Hepatocyte (in vitro differentiated cells): ENCODE measurements at regions not wholly inside any gene's neighbourhood (a gene's known extent, or its start where the extent isn't known, plus 50 kb on each side); places are given as distances from the start of the nearest gene placed in this dataset.

Source experiments
- DNase-seq: peaks from one replicate; pipeline ENCODE4 v3.0.0-alpha.2; 2016; ENCODE audit warnings: low spot score
- H2AFZ ChIP-seq: fragments of 200-600 bp; sonication (generic); 2 replicates; pipeline ENCODE4 v1.6.0; 2016; ENCODE audit warnings: antibody characterized with exemption, mild to moderate bottlenecking
- H3K27ac ChIP-seq: fragments of 200-600 bp; sonication (generic); 2 replicates; pipeline ENCODE4 v1.5.1; 2016; ENCODE audit warnings: mild to moderate bottlenecking
- H3K27me3 ChIP-seq: fragments of 200-600 bp; sonication (generic); 2 replicates; pipeline ENCODE4 v1.6.1; 2016
- H3K36me3 ChIP-seq: fragments of 200-600 bp; sonication (generic); replicated peaks from 2 replicates; pipeline ENCODE4 v1.5.1; 2016; ENCODE audit warnings: low read depth; ENCODE audit not compliant: insufficient read depth
- H3K4me1 ChIP-seq: fragments of 200-600 bp; sonication (generic); 2 replicates; pipeline ENCODE4 v1.5.1; 2016; ENCODE audit warnings: mild to moderate bottlenecking, moderate library complexity; ENCODE audit not compliant: insufficient read depth
- H3K4me2 ChIP-seq: fragments of 200-600 bp; sonication (generic); 2 replicates; pipeline ENCODE4 v1.6.0; 2016
- H3K4me3 ChIP-seq: fragments of 200-600 bp; sonication (generic); 2 replicates; pipeline ENCODE4 v1.5.1; 2016; ENCODE audit warnings: mild to moderate bottlenecking
- H3K79me2 ChIP-seq: fragments of 200-600 bp; sonication (generic); 2 replicates; pipeline ENCODE4 v1.6.0; 2017; ENCODE audit warnings: mild to moderate bottlenecking
- H3K9me2 ChIP-seq: fragments of 200-600 bp; sonication (generic); replicated peaks from 2 replicates; pipeline ENCODE4 v1.6.0; 2017; ENCODE audit warnings: mild to moderate bottlenecking; ENCODE audit not compliant: insufficient read depth
- H3K9me3 ChIP-seq: fragments of 200-600 bp; sonication (generic); 2 replicates; pipeline ENCODE4 v1.5.1; 2016; ENCODE audit warnings: low read depth, mild to moderate bottlenecking
- H4K20me1 ChIP-seq: fragments of 200-600 bp; sonication (generic); 2 replicates; pipeline ENCODE4 v1.6.0; 2016; ENCODE audit warnings: mild to moderate bottlenecking; ENCODE audit not compliant: insufficient read depth, poor library complexity, severe bottlenecking
- EZH2 ChIP-seq: fragments of 200-600 bp; sonication (generic); IDR thresholded peaks from 2 replicates; pipeline ENCODE4 v1.6.1; 2016; ENCODE audit warnings: antibody characterized with exemption, mild to moderate bottlenecking, borderline replicate concordance
- EZH2phosphoT487 ChIP-seq: fragments of 200-600 bp; sonication (generic); IDR thresholded peaks from one replicate; pipeline ENCODE4 v1.6.1; 2018; ENCODE audit warnings: antibody characterized with exemption, mild to moderate bottlenecking, low read depth, moderate library complexity; ENCODE audit not compliant: unreplicated experiment, severe bottlenecking
- WGBS: methylation state at CpG from one replicate; pipeline ENCODE4 v1.1.6; 2016; ENCODE audit warnings: low lambda C conversion rate; ENCODE audit errors: missing lambda C conversion rate; 5-methylcytosine and 5-hydroxymethylcytosine counted together
- TF ChIP-seq, protein P1 (sequence below): fragments of 200-600 bp; sonication (generic); IDR thresholded peaks from 2 replicates; pipeline ENCODE4 v1.5.1; 2016; ENCODE audit warnings: antibody characterized with exemption, mild to moderate bottlenecking; ENCODE audit not compliant: poor library complexity

DNA sequence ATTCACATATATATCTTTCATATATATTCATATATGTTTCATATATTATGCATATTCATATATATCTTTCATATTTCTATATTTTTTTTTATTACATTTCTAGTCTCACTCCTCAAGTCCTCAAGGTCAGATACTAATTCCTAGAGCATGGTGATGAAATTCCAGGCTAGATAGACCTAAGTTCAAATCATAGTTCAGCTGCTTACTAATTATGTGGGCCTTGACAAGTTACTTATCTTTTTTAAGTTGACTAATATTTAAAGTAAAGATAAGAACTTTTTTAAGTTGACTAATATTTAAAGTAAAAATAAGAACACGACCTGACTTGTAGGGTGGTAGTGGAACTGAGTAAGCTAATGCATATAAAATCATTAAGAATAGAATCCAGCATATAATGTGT lies 495.6 kb upstream of the MAN1A1 start:
- DNase-seq: no peak
- no peak overlapping the region for H3K4me3 ChIP-seq
- H3K9me2 ChIP-seq: no peaks in the 10 kb centered on the region
- no peaks in the 10 kb centered on the region for H3K27me3 ChIP-seq
- H2AFZ ChIP-seq: no peak overlapping the region
- TF ChIP-seq EZH2: no peak
- TF ChIP-seq, protein P1, sequence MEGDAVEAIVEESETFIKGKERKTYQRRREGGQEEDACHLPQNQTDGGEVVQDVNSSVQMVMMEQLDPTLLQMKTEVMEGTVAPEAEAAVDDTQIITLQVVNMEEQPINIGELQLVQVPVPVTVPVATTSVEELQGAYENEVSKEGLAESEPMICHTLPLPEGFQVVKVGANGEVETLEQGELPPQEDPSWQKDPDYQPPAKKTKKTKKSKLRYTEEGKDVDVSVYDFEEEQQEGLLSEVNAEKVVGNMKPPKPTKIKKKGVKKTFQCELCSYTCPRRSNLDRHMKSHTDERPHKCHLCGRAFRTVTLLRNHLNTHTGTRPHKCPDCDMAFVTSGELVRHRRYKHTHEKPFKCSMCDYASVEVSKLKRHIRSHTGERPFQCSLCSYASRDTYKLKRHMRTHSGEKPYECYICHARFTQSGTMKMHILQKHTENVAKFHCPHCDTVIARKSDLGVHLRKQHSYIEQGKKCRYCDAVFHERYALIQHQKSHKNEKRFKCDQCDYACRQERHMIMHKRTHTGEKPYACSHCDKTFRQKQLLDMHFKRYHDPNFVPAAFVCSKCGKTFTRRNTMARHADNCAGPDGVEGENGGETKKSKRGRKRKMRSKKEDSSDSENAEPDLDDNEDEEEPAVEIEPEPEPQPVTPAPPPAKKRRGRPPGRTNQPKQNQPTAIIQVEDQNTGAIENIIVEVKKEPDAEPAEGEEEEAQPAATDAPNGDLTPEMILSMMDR: no peak
- TF ChIP-seq EZH2phosphoT487: no peak
- no peaks in the 10 kb centered on the region for H4K20me1 ChIP-seq
- H3K9me3 ChIP-seq: no peaks in the 10 kb centered on the region
- H3K27ac ChIP-seq: no peak overlapping the region
- H3K4me1 ChIP-seq: peaks cover 10% of the 10 kb centered on the region
- no peaks in the 10 kb centered on the region for H3K79me2 ChIP-seq
- no peak overlapping the region for H3K4me2 ChIP-seq
- H3K36me3 ChIP-seq: no peaks in the 10 kb centered on the region
- 37% methylated on average over 1 of the region's 1 CpG for WGBS

DNA sequence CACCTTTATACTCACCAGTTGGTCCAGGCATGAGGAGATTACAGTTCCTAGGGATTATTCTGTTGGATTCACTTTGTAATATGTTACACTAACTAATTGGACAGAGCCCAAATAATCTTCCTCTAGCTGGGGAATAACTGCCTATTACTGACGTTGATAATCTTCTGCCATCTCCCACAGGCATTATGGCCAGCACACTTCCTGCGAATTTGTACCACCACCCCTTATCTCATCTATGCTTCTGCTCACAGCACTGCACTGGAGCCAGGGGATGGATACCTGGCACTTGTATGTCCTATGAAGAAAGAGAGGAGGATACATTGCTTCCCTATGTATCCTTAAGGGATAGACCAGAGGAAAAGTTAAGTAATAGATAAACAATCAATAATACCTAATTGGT lies 494.8 kb upstream of the MAN1A1 start:
- no peak for TF ChIP-seq EZH2phosphoT487
- no peak for TF ChIP-seq EZH2
- TF ChIP-seq, protein P1: no peak
- WGBS: 81% methylated on average over 2 of the region's 2 CpGs
- Histone ChIP-seq H3K4me3 (no peak overlapping the region), H3K27me3 (no peaks in the 10 kb centered on the region), H3K9me3 (no peaks in the 10 kb centered on the region), H2AFZ (no peak overlapping the region), H3K4me2 (no peak overlapping the region), H3K36me3 (no peaks in the 10 kb centered on the region), H3K9me2 (no peaks in the 10 kb centered on the region), H3K4me1 (peaks cover 10% of the 10 kb centered on the region), H3K27ac (no peak overlapping the region), H3K79me2 (no peaks in the 10 kb centered on the region), H4K20me1 (no peaks in the 10 kb centered on the region)
- no peak for DNase-seq

DNA sequence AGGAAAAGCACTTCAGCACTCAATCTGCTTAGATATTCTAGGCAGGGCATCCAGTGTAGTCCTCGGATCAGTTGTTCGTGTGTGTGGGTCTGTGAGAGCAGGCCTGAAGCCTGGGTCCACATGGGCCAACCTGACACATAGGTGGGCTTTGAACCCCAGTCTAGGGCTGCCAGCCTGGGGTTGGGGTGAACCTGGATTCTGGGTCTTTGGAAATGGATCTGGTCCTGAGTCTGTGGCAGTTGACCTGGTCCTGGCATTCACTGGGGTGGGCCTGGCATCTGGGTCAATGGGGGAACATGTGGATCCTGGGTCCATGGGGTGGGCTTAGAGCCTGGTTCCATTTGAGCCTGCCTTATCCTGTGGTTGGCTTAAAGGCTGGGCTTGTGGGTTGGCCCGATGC lies 492.6 kb upstream of the MAN1A1 start:
- no peaks in the 10 kb centered on the region for H3K79me2 ChIP-seq
- no peaks in the 10 kb centered on the region for H4K20me1 ChIP-seq
- no peaks in the 10 kb centered on the region for H3K9me2 ChIP-seq
- no peaks in the 10 kb centered on the region for H3K36me3 ChIP-seq
- peaks cover 10% of the 10 kb centered on the region for H3K4me1 ChIP-seq
- no peaks in the 10 kb centered on the region for H3K27me3 ChIP-seq
- no peak for DNase-seq
- TF ChIP-seq, protein P1: no peak
- TF ChIP-seq EZH2phosphoT487: no peak
- TF ChIP-seq EZH2: no peak
- H3K4me3 ChIP-seq: no peak overlapping the region
- H2AFZ ChIP-seq: no peak overlapping the region
- H3K9me3 ChIP-seq: no peaks in the 10 kb centered on the region
- no peak overlapping the region for H3K27ac ChIP-seq
- H3K4me2 ChIP-seq: no peak overlapping the region
- WGBS: 98% methylated on average over 3 of the region's 3 CpGs

DNA sequence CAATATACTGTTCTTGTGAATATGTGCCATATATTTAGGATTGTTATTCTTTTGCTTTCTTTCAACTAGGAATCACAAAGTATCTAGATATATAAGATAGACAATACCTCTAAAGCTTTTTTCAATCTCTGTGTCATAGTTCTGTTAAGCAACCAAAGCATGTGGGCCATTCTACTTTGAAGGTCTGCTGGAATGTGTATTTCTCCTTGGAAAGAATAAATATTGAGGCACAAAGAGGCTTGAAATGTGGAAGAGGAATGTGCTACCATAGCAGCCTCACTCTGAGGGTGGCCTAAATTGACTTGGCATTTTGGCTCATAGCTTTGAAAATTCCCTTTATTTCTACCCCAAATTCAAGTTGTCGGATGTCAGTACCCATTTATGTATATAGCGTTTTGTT lies 488.5 kb upstream of the MAN1A1 start:
- Histone ChIP-seq H3K4me3 (no peak overlapping the region), H3K4me2 (no peak overlapping the region), H2AFZ (no peak overlapping the region), H4K20me1 (no peaks in the 10 kb centered on the region), H3K27me3 (no peaks in the 10 kb centered on the region), H3K79me2 (no peaks in the 10 kb centered on the region), H3K36me3 (no peaks in the 10 kb centered on the region), H3K9me3 (no peaks in the 10 kb centered on the region), H3K4me1 (no peaks in the 10 kb centered on the region), H3K9me2 (no peaks in the 10 kb centered on the region), H3K27ac (no peak overlapping the region)
- DNase-seq: no peak
- TF ChIP-seq, protein P1: no peak
- TF ChIP-seq EZH2phosphoT487 (no peak), EZH2 (no peak)
- 93% methylated on average over 2 of the region's 2 CpGs for WGBS
